Colonic mucosa (tissue), 4 donors: ENCODE measurements at regions not wholly inside any gene's neighbourhood (a gene's known extent, or its start where the extent isn't known, plus 50 kb on each side); places are given as distances from the start of the nearest gene placed in this dataset.
A peak's percentile ranks its signal among the peaks of the same experiment; 100 is the strongest.
"Not testable (repeated sequence)": the region's sequence is repeated elsewhere in the genome, so short reads cannot be mapped to it uniquely, and the experiment has no call there.

Experiments
- DNase-seq: peaks from one replicate; pipeline ENCODE4 v3.0.0-alpha.2; 2020
- H3K27ac ChIP-seq: fragments of 200-600 bp; one replicate; pipeline ENCODE4 v1.8.0; 2021
- H3K27me3 ChIP-seq: fragments of 200-600 bp; one replicate; pipeline ENCODE4 v1.8.0; 2021
- H3K36me3 ChIP-seq: fragments of 200-600 bp; one replicate; pipeline ENCODE4 v1.8.0; 2021
- H3K4me1 ChIP-seq: fragments of 200-600 bp; one replicate; pipeline ENCODE4 v1.8.0; 2021; ENCODE audit warnings: mild to moderate bottlenecking
- H3K4me3 ChIP-seq: fragments of 200-600 bp; one replicate; pipeline ENCODE4 v1.8.0; 2021
- H3K9ac ChIP-seq, 2 donors: one replicate each; pipeline ENCODE4 v1.7.0; 2013; ENCODE audit warnings: control low read depth in 2 of 2, low read depth in 2 of 2, low read length in 2 of 2
- H3K9me3 ChIP-seq: fragments of 200-600 bp; one replicate; pipeline ENCODE4 v1.8.0; 2021
- CTCF ChIP-seq: fragments of 200-600 bp; IDR thresholded peaks from one replicate; pipeline ENCODE4 v1.8.0; 2022; ENCODE audit warnings: antibody characterized with exemption, mild to moderate bottlenecking
- intact Hi-C: fragments of 100-400 bp; cut with DNase I; formaldehyde crosslinking; loops from one replicate; pipeline ENCODE4 v1.14.1; 2022
- donor health status: healthy.
- donor health status: DM: no; HTN: no; CAD: no.
- donor health status: DM: no; HTN: no; CAD: no.

GRCh38 chr9:78172610-78173009, 63.3 kb upstream of the CEP78 start:
- intact Hi-C loops, H3K4me1 ChIP-seq, H3K9ac ChIP-seq, H3K27me3 ChIP-seq, H3K36me3 ChIP-seq, H3K27ac ChIP-seq, H3K9me3 ChIP-seq, DNase-seq, H3K4me3 ChIP-seq: not testable (repeated sequence)

- no peak overlapping the region for H3K9ac ChIP-seq
- no peak overlapping the region for H3K4me3 ChIP-seq
- H3K27ac ChIP-seq, result no peak overlapping the region
- no peaks in the 10 kb centered on the region for H3K36me3 ChIP-seq
- H3K9me3 ChIP-seq, result no peaks in the 10 kb centered on the region
- intact Hi-C loops, result no loop called here
- H3K27me3 ChIP-seq, result no peaks in the 10 kb centered on the region
- DNase-seq, result no peak
- no peak for TF ChIP-seq CTCF
- no peaks in the 10 kb centered on the region for H3K4me1 ChIP-seq
Observed at GRCh38 chr9:78171651-78172050, 64.2 kb upstream of the CEP78 start.

GRCh38 chr9:78169125-78169524, 66.8 kb upstream of the CEP78 start:
- Histone ChIP-seq H3K9me3 (no peaks in the 10 kb centered on the region), H3K27ac (no peak overlapping the region), H3K4me3 (no peak overlapping the region), H3K9ac (no peak overlapping the region), H3K27me3 (no peaks in the 10 kb centered on the region), H3K36me3 (no peaks in the 10 kb centered on the region), H3K4me1 (no peaks in the 10 kb centered on the region)
- intact Hi-C loops, result no loop called here
- no peak for TF ChIP-seq CTCF
- no peak for DNase-seq

GRCh38 chr9:78167356-78167755, 68.5 kb upstream of the CEP78 start:
- H3K4me3 ChIP-seq, result no peak overlapping the region
- H3K27me3 ChIP-seq, result no peaks in the 10 kb centered on the region
- no peaks in the 10 kb centered on the region for H3K4me1 ChIP-seq
- H3K27ac ChIP-seq, result no peak overlapping the region
- peak; percentile 20 for DNase-seq
- no peak overlapping the region for H3K9ac ChIP-seq
- intact Hi-C loops, result no loop called here
- no peaks in the 10 kb centered on the region for H3K36me3 ChIP-seq
- H3K9me3 ChIP-seq, result no peaks in the 10 kb centered on the region
- no peak for TF ChIP-seq CTCF

- H3K27ac ChIP-seq, result no peak overlapping the region
- TF ChIP-seq CTCF, result no peak
- intact Hi-C loops, result no loop called here
- no peak overlapping the region for H3K9ac ChIP-seq
- no peak overlapping the region for H3K4me3 ChIP-seq
- no peaks in the 10 kb centered on the region for H3K4me1 ChIP-seq
- no peaks in the 10 kb centered on the region for H3K9me3 ChIP-seq
- H3K36me3 ChIP-seq, result no peaks in the 10 kb centered on the region
- no peaks in the 10 kb centered on the region for H3K27me3 ChIP-seq
- DNase-seq, result no peak
Observed at GRCh38 chr9:78163834-78164233, 72.0 kb upstream of the CEP78 start.

GRCh38 chr9:78158286-78158685, 77.6 kb upstream of the CEP78 start:
- Histone ChIP-seq H3K36me3 (no peaks in the 10 kb centered on the region), H3K4me1 (no peaks in the 10 kb centered on the region), H3K27ac (no peak overlapping the region), H3K27me3 (no peaks in the 10 kb centered on the region), H3K4me3 (no peak overlapping the region), H3K9me3 (no peaks in the 10 kb centered on the region), H3K9ac (no peak overlapping the region)
- no peak for TF ChIP-seq CTCF
- intact Hi-C loops, result no loop called here
- no peak for DNase-seq
